ENCODE measurements at regions not wholly inside any gene's neighbourhood (a gene's known extent, or its start where the extent isn't known, plus 50 kb on each side); places are given as distances from the start of the nearest gene placed in this dataset.

DNA sequence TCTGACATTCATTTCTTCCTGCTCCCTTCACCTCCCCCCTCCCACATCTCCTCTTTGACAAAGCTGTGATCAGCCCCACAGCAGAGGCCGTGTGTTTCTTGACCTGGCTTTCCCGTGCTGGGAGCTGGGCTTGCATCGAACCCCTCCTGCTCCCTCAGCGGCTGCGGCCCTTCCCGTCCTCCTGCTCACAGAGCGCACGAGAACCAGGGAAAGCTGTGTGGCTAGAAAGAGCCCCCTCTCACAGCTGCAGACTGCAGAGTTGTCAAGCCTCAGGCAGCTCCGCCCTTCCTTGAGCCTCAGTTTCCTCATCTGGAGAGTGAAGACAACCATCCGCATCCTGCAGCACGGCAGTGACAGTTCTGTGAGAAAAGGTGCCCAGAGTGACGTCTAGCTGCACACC is 65.7 kb upstream of the GLI2 start:
- no peak for DNase-seq

DNA sequence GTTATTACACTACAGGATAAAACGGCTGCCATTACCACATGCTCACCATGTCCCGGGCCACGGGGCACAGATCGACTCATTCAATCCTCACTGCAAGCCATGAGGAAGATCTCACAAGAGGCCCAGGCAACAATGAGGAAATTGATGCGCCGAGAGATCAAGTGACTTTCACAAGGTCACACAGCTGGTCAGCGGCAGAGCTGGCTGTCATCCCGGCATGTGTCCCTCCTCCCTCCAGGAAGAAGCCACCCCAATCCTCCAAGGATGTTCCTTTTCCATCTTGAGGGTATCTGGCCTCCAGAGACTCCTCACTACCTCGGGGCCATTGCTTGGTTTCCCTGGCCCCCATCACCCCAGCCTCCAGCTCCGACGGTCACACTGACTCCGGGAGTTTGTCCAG is 65.3 kb upstream of the GLI2 start:
- DNase-seq, result no peak

GRCh38 chr2:120670771-120671480 is 64.7 kb upstream of the GLI2 start:
- DNase-seq, result no peak

DNA sequence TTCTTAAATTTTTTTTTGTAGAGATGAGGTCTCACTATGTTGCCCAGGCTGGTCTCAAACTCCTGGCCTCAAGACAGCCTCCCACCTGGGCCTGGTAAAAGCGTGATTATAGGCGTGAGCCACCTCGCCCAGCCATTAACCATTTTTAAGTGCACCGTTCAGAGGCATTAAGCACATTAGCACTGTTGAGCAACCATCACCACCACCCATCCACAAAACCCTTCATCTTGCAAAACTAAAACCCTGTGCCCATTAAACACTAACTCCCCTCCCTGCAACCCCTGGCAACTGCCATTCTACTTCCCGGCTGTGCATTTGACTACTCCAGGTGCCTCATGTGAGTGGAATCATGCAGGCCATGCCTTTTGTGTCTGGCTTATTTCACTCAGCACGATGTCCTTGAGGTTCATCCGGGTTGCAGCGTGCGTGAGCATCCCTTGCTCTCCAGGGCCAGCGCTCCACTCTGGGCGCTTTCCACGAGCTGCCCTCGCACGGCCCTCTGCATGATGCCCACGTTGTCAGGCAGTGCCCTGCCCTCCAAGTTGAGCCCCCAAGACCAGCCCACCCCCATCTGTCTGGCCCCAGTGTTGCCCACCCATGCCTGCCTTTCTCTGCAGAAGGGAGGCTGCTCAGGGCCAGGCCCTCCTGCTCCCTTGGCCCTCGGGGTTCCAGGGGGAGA is 63.0 kb upstream of the GLI2 start:
- no peak for DNase-seq

DNA sequence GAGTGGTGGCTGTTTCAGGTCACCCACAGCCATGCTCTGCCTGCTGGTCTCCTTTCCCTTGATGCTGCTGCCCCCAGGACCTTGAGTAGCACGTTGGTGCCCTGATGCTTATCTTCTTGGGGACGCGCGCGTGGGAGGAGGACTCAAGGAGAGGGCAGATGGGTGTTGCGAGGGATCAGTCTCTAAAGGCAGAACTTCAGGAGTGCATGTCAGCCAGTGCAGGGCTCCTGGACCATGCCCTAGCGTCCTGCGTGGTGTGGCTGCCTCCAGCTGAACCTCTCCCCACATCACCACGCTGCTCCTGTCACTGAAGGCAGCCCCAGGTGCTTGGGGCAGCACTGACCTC is 62.5 kb upstream of the GLI2 start:
- no peak for DNase-seq

GRCh38 chr2:120673571-120674061 is 62.1 kb upstream of the GLI2 start:
- no peak for DNase-seq

DNA sequence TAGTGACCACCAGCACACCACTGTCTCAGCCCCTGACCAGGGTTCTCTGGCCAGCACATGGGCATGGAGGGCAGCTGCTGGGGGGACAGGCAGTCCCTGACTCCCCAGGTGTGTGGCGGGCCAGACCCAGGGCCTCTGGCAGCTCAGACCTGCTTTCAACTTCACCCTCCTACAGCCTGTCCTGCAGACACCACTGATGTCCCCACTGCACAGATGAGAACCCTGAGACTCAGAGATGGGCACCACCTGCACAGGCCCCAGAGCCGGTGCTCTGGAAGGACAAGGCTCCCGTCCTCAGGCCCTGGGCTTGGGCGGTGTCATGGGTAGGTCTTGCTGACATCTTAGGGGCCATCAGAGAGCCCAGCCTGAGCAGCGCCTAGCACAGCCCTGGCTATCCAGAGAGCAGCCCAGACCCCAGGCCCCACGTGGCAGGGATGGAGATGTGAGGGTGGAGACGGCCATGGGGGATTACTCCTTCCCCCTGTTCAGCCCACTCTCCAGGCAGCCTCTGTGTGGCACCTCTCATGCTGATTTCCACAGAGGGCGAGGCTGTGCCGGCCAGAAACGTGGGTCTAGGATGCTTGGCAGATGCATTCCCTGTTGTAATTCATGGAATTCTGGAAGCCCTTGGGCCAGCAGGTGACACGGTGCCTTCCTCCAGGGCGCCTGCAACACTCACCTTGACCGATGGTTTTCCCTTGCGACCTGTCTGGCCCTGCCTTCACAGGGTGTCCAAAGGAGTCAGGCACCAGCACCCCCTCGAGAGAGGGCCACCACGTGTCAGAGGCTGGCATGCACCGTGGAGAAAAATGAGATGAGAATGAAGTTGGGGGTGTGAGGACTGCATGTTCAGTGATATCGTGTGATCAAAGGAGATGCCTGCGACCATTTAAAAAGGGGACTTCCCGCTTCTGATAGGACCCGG is 61.2 kb upstream of the GLI2 start:
- no peak for DNase-seq

DNA sequence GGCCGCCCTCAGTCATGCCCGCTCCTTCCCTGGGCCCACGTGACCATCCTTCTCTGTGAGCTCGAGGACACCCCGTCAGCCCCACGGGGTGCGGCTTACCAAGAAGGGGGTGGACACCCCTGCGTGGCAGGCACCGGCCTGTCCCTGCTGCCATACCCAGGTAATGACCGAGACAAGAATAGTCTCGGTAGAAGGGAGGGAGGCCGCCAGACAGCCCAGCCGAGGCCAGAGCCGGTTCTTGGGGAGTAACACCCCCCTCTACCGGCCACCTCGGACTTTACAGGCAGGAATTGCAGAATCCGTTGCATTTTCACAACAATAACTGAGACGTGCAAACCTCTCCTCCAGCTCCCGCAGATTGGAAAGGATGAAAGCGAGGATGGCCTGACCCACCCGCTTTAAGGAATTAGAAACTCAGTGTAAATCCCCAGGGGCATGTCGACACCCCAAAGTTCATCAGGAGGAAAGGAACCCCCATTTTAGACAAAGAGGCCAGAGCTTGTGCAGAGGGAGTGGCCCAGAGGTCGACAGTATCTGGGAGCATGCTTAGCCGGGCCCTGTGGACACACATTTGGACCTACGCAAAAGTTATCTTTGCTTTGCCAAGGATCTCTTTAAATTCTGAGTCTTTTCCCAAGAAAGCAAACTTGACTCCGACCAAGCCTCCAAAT is 60.1 kb upstream of the GLI2 start:
- DNase-seq, result peak; percentile 47

DNA sequence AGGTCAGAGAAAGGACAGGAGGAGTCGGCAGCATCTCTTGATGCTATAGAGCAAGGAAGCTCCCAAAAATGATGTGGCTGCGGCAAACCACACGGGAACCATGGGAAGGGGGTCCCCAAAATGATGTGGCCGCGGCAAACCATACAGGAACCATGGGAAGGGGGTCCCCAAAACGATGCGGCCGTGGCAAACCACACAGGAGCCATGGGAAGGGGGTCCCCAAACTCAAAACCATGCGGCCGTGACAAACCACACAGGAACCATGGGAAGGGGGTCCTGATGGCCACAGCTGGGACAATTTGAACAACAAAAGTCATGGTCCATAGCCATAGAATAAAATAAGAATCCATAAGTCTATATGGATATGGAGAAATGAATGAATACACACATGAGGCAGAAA is 58.4 kb upstream of the GLI2 start:
- no peak for DNase-seq

- DNase-seq, result no peak
These were observed 57.9 kb upstream of the GLI2 start for GRCh38 chr2:120677696-120678247.

- DNase-seq, result no peak
These were observed 57.4 kb upstream of the GLI2 start for GRCh38 chr2:120678251-120678650.

DNA sequence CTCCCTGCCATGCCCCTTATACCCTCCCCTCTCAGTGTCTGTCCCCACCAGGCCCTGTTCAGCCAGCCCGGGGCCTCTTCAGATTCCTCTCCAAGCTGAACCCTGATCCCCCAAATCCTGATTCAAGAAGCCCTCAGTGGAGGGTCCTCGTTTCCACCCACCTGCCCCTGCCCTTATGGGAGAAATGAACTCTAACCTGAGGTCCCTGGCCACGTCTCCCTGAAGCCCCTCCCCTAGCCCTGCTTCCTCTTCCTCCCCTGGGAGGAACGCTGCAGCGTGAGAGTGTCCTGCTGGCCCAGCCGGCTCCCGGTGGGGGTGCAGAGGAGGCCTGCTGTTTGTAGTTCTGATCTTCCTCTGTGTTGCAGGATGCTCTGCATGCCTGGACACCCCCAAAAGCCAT is 56.7 kb upstream of the GLI2 start:
- DNase-seq, result no peak

DNA sequence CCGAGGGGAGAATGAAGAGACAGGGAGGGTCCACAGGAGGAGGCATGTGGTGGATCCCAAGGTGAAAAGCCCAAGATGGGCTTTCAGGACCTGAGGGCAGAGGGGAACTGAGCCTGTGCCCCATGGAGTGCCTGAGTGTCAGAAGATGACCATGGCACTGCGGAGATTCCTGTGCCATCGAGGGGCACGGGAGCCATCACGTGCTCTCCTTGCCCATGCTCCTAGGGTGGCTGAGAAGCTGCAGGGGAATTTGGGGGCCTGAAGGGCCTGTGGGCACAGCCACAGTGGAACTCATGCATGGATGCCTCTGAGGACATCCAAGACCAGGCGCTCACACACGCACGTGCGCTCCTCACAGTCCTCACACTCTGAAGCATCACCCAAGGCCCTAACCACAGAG is 56.1 kb upstream of the GLI2 start:
- DNase-seq, result no peak

DNA sequence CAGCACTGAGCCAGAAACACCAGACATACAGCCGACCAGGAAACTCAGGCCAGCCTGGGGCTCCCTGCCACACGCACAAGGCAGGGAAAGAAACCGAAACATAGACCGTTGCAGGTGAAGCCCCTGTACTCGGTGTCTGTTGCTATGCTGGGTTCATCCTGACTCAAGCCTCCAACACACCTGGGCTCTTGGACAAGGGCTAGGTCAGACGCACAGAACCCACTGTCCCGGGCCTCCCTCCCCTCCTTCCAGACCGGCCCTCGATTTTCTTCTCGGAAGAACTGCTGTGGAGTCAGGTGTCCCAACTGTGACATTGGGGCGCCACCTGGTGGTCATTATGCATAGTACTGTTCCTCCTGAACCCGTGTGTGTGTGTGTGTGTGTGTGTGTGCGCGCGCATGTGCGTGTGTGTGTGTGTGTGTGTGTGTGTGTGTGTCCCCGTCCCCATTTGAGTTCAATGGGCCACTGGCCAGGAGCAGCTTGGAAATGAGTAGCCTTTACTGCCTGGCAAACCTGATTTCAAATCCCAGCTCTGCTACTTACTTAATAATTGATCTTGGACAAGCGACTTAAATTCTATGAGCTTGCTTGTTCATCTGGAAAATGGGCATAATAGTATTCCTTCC is 55.4 kb upstream of the GLI2 start:
- peak; percentile 75 for DNase-seq

- no peak for DNase-seq
These were observed 54.5 kb upstream of the GLI2 start for GRCh38 chr2:120681181-120681580.

DNA sequence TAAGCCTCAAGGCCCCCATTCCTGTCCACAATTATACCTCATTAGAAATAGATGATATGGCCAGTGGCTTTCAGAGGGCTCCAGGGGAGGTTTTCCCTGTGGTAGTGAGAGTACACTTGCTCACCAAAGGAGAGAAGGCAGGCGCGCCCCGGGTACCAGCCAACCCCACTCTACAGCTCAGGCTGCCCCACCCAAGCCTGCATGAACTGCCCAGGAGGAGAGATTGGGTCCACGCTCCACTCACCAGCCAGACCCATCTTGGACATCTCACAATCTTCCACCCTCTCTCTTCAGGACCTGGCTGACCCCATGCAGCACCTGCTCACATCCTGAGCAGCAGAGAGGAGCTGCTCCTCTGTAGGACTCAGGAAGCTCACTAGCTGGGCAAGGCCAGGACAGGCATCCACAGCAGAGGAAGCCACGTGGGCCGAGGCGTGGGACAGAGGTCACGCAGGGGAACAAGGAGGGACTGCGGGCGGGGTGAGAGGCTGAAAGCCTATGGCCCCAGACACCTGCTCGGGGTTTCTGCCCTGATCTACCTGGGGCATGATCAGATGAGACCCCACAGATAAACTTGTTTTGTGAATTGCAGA is 53.9 kb upstream of the GLI2 start:
- DNase-seq, result no peak

GRCh38 chr2:120682654-120683053 is 53.0 kb upstream of the GLI2 start:
- DNase-seq, result no peak

- DNase-seq, result no peak
These were observed 52.6 kb upstream of the GLI2 start for GRCh38 chr2:120683081-120683480.

GRCh38 chr2:120683701-120684100 is 52.0 kb upstream of the GLI2 start:
- DNase-seq, result no peak

GRCh38 chr2:120684289-120685065 is 51.2 kb upstream of the GLI2 start:
- DNase-seq, result no peak

Data from activated CD4-positive, alpha-beta T cell treated with anti-CD3 and anti-CD28 coated beads, Interleukin-10, Interleukin-2, amounts not matched to agents 100 ng/mL and 50 ng/mL, durations not matched to agents 16 hours and 8 hours (primary cell).